ENCODE measurements at regions not wholly inside any gene's neighbourhood (a gene's known extent, or its start where the extent isn't known, plus 50 kb on each side); places are given as distances from the start of the nearest gene placed in this dataset.

GRCh38 chr10:84089162-84089561 lies 50.1 kb upstream of the GHITM start:
- TF ChIP-seq CTCF (IDR thresholded peaks at IDR 0.05; ENCODE audit: low read depth, low read length) (no peak), EZH2phosphoT487 (IDR thresholded peaks at IDR 0.05; ENCODE audit: low read depth) (no peak)
